ENCODE measurements at regions not wholly inside any gene's neighbourhood (a gene's known extent, or its start where the extent isn't known, plus 50 kb on each side); places are given as distances from the start of the nearest gene placed in this dataset.

DNA sequence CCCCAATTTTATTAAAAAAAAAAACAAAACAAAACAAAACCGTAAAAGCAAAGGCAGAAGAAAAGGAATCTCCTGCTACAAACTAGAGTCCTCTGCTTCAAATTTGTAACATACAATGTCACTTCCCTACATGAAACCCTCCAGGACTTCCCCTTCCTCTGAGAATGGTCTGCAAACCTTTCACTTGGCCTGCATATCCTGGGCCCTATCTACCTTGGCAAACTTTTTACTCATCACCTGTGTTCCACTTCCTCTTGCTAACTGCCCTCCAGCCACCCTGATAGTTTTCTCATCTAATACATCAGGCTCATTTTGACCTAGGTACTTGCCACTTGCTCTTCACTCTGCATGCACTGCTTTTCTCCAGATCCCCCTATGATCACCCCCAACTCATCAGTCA lies 255.5 kb downstream of the ETAA1 start:
- Histone ChIP-seq H3K27me3 (no peaks in the 10 kb centered on the region), H3K4me1 (peaks cover 0 to 22% (median 3%) of the 10 kb centered on the region in 4 donors)
- WGBS, 2 donors, result 84 to 90% methylated on average over 1 of the region's 1 CpG

DNA sequence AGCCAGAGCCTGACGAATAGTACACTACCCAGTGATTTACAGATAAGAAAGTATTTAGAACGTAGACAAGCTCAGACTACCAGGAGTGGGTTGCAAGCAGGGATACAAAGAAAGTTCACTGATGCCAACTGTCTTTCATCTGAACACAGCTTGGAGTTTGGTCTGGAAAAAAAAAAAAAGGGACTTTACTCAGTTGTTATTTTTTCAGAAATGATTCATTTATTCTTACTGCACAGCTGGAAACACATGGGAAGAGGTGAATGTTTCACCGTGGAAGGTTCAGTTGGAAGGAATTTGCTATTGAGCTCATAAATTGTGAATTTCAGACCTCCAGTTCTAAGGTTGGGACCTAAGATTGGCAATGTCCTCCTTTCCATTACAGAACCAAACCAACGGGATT lies 259.7 kb downstream of the ETAA1 start:
- TF ChIP-seq POLR2A (IDR thresholded peaks at IDR 0.05), result no peak
- no peak for TF ChIP-seq EP300 (IDR thresholded peaks at IDR 0.05)
- TF ChIP-seq, protein P1, sequence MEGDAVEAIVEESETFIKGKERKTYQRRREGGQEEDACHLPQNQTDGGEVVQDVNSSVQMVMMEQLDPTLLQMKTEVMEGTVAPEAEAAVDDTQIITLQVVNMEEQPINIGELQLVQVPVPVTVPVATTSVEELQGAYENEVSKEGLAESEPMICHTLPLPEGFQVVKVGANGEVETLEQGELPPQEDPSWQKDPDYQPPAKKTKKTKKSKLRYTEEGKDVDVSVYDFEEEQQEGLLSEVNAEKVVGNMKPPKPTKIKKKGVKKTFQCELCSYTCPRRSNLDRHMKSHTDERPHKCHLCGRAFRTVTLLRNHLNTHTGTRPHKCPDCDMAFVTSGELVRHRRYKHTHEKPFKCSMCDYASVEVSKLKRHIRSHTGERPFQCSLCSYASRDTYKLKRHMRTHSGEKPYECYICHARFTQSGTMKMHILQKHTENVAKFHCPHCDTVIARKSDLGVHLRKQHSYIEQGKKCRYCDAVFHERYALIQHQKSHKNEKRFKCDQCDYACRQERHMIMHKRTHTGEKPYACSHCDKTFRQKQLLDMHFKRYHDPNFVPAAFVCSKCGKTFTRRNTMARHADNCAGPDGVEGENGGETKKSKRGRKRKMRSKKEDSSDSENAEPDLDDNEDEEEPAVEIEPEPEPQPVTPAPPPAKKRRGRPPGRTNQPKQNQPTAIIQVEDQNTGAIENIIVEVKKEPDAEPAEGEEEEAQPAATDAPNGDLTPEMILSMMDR (IDR thresholded peaks at IDR 0.05), result no peak
- no peaks in the 10 kb centered on the region for H3K36me3 ChIP-seq
- WGBS, 2 donors, result 72% methylated on average over 4 of the region's 4 CpGs
- no peak overlapping the region for H3K27ac ChIP-seq
- H3K27me3 ChIP-seq, result no peaks in the 10 kb centered on the region
- no peak for DNase-seq (ENCODE audit: low spot score in 2 of 2)
- no peak overlapping the region for H3K4me3 ChIP-seq
- peaks cover 0 to 5% (median 0%) of the 10 kb centered on the region in 4 donors for H3K9me3 ChIP-seq
- H3K4me1 ChIP-seq, result no peaks in the 10 kb centered on the region

More for the DNA sequence above, 255.5 kb downstream of the ETAA1 start:
- no peaks in the 10 kb centered on the region for H3K9me3 ChIP-seq
- no peaks in the 10 kb centered on the region for H3K36me3 ChIP-seq
- no peak for TF ChIP-seq EP300 (IDR thresholded peaks at IDR 0.05)
- TF ChIP-seq, protein P1 (IDR thresholded peaks at IDR 0.05), result no peak
- no peak overlapping the region for H3K27ac ChIP-seq
- no peak overlapping the region for H3K4me3 ChIP-seq
- DNase-seq (ENCODE audit: low spot score in 2 of 2), result no peak

DNA sequence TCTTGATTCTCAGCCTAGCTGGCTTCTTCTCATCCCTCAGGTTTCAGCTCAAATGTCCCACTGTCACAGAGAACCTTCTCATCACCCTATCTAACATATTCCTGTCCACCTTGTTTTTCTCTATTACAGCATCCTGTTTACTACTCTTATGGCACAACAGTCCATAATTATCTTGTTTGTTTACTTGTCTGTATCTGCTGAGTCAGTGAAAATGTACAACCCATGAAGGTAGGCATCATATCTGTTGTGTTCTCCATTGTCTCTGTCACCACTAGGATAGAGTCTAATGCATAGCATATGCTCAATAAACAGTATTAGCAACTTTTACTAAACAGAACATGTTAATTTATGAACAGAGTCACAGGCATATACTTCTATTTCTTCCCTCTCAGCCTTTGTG lies 261.7 kb downstream of the ETAA1 start:
- DNase-seq (ENCODE audit: low spot score in 2 of 2), result no peak
- Histone ChIP-seq H3K4me1 (no peaks in the 10 kb centered on the region), H3K36me3 (no peaks in the 10 kb centered on the region), H3K9me3 (peaks cover 0 to 5% (median 0%) of the 10 kb centered on the region in 4 donors), H3K4me3 (no peak overlapping the region), H3K27ac (no peak overlapping the region), H3K27me3 (no peaks in the 10 kb centered on the region)
- TF ChIP-seq POLR2A (IDR thresholded peaks at IDR 0.05) (no peak), EP300 (IDR thresholded peaks at IDR 0.05) (no peak)
- TF ChIP-seq, protein P1 (IDR thresholded peaks at IDR 0.05), result no peak

DNA sequence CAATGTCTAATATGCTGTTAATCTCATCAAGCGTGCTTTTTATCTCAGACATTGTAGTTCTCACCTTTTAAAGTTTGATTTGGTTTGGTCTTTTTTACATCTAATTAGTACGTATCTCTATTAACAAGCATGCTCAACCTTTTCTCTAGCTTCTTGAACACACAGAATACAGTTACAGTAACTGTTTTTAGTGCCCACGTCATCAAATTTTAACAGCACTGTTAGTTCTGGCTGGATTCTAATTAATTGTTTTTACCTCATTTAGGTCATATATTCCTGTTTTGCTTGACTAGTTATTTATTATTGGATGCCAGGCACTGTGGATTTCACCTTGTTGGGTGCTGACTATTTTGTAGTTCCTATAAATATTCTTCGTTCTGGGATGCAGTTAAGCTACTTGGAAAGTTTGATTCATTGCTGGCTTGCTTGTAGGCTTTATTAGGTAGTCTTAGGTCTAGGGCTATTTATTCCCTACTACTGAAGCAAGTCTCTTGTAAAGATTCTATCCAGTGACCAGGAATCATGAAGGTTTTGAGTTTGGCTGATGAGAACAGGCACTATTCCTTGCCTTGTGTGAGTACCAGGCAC lies 263.0 kb downstream of the ETAA1 start:
- H3K27ac ChIP-seq, result no peak overlapping the region

DNA sequence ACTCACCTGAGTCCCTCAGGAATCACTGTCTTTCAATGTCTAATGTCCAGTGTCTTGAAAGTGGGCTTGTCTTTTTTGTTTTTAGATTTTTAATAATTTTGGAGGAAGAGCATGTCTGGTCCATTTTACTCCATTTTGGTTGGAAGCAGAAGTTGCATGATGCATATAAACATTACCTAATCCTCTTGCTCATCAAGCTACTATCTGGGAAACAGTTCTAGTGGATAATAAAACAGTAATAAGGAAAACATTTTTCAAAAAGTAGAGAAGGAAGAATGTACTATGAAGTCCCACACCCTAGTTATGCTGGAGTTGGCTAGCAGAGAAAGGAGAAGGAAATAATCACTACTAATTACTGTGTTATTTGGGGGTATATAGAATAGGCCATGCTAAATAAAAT lies 263.7 kb downstream of the ETAA1 start:
- no peaks in the 10 kb centered on the region for H3K4me1 ChIP-seq
- H3K27me3 ChIP-seq, result no peaks in the 10 kb centered on the region
- no peak overlapping the region for H3K4me3 ChIP-seq
- H3K27ac ChIP-seq, result no peak overlapping the region
- TF ChIP-seq, protein P1 (IDR thresholded peaks at IDR 0.05), result no peak
- TF ChIP-seq EP300 (IDR thresholded peaks at IDR 0.05) (no peak), POLR2A (IDR thresholded peaks at IDR 0.05) (no peak)
- H3K36me3 ChIP-seq, result no peaks in the 10 kb centered on the region
- H3K9me3 ChIP-seq, result peaks cover 0 to 5% (median 0%) of the 10 kb centered on the region in 4 donors
- no peak for DNase-seq (ENCODE audit: low spot score in 2 of 2)

More for the DNA sequence above, 263.0 kb downstream of the ETAA1 start:
- no peaks in the 10 kb centered on the region for H3K36me3 ChIP-seq
- H3K4me1 ChIP-seq, result no peaks in the 10 kb centered on the region
- H3K4me3 ChIP-seq, result no peak overlapping the region
- no peak for DNase-seq (ENCODE audit: low spot score in 2 of 2)
- 91 to 93% methylated on average over 4 of the region's 4 CpGs for WGBS, 2 donors
- H3K27me3 ChIP-seq, result no peaks in the 10 kb centered on the region
- H3K9me3 ChIP-seq, result peaks cover 0 to 5% (median 0%) of the 10 kb centered on the region in 4 donors
- TF ChIP-seq EP300 (IDR thresholded peaks at IDR 0.05) (no peak), POLR2A (IDR thresholded peaks at IDR 0.05) (no peak)
- TF ChIP-seq, protein P1 (IDR thresholded peaks at IDR 0.05), result no peak

Data from tibial nerve (tissue), 4 donors.